ENCODE measurements at regions not wholly inside any gene's neighbourhood (a gene's known extent, or its start where the extent isn't known, plus 50 kb on each side); places are given as distances from the start of the nearest gene placed in this dataset.

DNA sequence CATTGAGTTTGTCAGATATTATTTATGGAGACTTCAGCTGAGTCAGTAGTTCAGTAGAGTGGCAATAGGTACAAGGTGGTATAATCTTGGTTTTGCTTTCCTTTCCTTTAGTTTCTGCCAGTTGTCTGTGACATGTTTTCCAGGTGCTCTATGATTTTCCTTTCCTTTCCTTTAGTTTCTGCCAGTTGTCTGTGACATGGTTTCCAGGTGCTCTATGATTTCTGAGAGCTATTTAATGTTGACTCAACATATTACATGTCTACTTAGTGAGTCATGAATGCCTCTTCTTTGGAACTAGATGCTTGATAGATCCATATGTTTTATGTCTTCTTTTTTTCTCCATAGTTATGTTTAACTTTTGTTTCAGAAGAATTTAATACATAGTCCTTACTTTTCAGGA is 186.4 kb upstream of the DEFB112 start:
- DNase-seq: no peak

DNA sequence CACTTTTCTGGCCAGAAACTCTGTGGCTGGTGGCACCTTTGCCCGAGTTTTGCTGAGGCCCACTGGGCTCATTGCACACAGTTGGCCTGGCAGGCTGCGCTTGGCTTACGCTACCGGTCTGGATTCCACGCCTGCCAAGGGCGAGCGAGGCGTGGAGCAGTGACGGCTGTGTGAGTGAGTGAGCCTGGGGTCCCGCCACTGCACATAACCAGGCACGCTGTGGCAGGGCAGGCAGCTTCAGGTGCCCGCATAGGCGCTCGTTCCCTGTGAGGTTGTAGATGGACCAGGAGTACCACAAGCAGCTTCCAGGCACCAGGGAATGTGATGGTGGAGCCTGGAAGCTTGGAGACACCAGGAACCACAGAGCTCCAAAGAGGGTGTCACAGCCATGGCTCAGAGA is 190.1 kb upstream of the DEFB112 start:
- DNase-seq: no peak

DNA sequence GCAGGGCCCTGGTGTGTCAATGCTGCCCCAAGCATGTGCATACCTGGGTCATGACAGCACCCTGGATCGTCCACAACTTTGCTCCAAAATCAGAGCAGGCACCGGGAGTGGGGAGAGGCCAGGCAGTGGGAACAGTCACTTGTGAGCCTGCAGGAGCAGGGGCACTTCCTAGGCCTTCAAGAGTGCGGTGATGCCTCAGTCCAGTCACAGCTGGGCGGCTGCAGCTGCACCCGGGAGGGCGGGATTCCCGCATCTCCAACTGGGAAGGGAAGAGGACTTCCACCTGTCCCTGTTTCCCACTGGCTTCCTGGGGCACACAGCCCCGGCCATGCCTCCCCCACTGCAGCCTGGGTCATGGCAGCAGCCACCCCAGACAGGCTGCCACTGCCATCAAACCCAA is 191.3 kb upstream of the DEFB112 start:
- no peak for DNase-seq

DNA sequence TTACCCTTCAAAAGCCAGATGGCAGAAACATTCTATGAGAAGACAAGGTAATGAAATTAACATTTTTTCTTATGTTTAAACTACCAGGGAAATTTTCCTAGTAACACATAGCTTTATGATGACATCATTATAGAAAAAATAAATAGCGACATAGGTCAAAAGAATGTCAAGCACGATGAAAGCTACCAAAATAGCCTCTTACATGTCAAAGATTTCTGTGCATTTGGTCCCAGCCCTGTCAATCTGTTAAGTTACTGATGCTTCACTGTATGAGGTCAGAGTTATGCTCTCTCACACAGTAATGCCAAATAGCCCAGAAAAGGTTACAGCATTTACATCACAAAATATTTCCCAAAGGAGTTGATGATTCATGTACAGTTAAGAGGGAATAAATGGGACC is 199.8 kb upstream of the DEFB112 start:
- no peak for DNase-seq

DNA sequence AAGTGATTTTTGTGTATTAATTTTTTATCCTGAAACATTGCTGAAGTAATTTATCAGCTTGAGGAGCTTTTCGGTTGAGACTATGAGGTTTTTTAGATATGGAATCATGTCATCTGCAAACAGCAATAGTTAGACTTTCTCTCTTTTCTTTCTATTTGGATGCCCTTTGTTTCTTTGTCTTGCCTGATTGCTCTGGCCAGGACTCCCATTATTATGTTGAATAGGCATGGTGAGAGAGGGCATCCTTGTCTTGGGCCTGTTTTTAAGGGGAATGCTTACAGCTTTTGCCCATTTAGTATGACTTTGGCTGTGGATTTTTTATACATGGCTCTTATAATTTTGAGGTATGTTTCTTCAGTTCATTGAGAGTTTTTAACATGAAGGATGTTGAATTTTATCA is 207.6 kb upstream of the DEFB112 start:
- no peak for DNase-seq

DNA sequence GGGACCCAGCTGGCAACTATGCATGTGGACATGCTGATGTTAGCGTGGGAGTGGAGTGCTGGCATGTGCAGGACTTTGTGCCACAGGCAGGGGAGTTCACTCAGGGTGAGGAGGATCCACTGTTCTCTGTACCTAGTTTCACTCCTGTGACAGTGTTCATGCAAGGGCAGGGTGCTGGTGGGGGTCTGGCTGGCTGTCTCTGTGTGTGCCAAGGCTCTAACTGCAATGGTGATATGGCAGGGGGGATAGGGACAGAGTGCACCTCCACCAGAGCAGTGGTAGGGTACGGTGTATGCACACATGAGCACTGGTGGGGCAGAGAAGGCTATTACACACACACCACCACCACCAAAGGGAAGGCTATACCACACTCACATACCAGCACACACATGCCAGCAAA is 210.2 kb upstream of the DEFB112 start:
- no peak for DNase-seq

DNA sequence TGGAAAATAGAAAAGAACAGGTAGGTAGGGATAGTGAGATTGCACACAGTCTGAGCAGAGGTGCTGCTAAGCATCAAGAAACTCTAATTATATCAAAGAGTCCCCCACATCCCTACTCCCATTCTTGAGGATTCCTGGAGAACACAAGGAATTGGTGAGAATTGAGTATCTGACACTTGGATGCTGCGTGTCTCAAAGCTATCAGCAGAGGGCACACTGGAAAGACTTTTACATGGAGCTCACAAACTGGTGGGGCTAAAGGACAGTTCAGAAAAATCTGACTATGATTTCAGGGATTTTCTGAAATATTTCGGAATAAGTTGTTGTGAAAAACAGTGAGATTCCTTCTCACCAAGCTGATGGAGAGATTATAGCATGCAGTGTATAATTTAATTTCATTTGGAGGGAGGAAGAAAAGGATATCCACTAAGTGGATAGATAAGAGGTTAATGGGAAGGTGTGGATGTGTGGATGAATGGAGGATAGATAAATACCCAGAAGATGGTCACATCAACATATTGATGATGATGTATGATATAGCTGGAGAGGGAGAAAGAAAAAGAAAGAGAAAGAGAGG is 215.4 kb upstream of the DEFB112 start:
- DNase-seq: no peak

DNA sequence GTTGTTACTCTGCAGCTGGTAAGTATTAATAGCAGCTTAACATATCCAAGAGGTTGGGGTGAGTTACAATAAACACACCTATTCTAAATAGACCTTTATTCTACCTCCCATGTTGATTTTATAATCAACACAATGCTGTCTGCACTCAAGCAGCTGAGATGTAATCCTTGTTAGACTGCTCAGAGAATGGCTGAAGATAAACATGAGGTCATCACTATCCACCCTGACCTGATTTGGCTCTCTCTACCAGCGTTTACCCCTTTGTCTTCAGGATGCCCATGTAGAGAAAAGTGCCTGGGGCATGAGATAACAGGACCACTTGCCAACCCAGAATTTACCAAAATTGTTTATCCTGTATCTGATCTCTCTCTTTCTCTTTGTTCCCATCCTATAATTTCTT is 220.7 kb upstream of the DEFB112 start:
- DNase-seq: no peak

DNA sequence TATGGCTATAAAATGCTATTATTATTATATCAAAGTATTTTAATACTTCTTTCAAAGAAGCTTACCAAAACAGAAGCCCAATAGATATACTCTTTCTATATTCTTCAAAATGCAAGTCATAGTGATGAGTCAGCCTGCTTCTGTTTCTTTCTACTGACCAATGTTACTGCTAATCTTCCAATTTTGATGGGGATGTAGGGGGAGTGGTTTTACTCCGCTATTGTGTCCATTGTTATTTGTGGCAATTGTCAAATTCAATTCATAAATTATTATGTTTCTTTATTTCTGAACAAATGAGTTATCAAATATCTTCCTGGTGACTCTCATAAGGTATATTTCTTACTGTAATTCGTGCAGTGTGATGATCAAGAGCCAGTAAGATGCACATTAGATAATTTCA is 221.5 kb upstream of the DEFB112 start:
- no peak for DNase-seq

DNA sequence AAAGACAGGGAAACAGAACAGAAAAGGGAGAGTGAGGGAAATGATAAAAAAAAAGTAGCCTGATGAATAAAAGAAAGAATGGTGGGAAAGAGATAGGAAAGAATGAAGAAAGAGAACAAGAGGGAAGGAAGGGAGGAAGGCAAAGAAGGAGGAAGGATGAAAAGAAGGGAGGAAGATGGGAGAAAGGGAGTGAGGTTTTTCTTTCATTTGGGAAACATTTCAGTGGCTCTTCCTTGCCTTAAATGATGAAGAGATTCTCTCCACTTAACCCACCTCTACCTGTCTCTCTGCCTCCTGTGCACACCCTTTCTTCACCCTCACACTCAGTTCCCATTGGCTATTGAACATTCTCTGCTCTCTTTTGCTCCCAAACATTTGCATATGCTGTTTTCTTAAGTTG is 222.1 kb upstream of the DEFB112 start:
- DNase-seq: no peak

DNA sequence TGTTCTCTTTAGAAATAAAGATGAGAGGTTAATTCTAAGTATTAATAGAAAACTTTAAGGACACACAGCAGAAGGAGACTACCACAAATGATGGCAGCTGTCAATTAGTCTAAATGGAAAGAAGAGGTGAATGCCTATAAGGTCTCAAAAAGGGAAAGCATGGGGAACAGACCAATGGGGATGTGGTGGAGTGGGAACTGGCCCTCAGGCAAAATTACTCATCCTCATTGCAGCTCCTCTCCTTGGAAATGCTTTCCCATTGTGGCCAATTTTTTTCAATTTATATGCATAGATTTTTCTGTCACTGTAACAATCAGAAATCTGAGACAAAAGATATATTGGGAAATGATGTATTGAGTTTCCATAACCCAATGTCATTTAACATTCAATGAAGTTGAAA is 222.9 kb upstream of the DEFB112 start:
- no peak for DNase-seq

DNA sequence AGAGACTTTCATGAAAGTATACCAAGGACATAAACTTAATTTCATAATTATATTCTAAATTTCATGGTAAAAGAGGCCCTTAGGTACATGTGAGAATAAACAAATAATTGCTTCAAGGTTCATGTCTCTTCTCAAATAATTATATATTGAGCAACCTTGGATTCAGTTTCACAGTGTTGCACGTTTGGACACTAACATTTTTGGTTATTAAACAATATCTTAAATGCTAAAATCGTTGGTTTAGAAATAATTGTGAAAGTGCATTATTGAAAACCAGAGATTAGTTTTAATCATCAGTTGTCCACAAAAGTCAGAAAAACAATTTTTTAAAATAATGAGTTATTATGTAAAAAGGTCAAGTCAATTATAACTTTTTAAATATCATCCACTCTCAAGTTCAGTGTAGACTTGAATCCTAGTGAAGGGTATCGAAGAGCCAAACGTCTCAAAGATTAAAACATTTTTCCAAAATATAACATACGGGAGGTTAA is 227.1 kb upstream of the DEFB112 start:
- no peak for DNase-seq

DNA sequence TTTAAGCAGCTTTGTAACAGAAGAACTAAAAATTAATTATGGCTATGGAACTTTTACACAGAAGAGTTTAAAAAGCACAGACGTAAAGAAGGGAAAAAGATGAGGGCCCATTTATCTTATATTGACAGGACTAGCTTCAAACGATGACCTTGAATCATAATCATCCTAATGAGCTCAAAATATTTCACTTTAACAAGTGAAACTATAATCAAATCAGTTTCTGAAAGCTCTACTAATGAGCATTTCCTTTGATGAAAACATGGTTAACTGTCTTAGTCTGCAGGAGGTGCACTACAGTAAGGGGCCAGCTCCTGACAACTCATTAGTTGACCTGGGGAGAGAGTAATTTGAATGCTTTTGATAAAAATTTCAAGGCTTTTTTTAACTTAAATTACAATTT is 228.0 kb upstream of the DEFB112 start:
- DNase-seq: no peak

DNA sequence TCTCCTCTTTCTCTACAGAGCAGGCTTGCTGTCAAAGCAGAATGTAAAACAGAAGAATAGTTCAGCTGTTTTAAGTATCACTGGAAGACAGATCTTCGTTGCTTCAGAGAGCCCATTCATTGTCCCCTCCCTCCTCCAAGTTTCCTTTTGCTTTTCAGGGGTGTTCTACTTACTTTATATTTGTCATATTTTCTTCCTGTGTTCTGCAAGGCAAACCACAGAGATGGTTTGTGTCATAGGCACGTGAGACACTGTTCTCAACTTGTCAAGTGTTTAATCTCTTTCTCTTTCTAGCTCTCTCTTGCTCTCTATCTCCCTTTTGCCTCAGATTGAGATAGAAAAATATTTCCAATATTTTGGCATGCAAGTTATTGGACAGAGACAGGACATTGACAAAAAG is 228.9 kb upstream of the DEFB112 start:
- DNase-seq: no peak

DNA sequence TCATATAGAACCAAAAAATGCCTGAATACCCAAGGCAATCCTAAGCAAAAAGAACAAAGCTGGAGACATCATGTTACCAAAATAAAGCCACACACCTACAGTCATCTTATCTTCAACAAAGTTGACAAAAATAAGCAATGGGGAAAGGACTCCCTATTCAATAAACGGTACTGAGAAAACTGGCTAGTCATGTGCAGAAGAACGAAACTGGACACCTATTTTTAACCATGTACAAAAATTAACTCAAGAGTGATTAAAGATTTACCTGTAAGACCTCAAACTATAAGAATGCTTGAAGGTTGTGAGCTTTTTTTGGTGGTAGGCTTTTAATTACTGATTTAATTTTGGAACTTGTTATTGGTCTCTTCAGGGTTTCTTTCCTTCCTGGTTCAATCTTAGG is 236.0 kb upstream of the DEFB112 start:
- DNase-seq: no peak

DNA sequence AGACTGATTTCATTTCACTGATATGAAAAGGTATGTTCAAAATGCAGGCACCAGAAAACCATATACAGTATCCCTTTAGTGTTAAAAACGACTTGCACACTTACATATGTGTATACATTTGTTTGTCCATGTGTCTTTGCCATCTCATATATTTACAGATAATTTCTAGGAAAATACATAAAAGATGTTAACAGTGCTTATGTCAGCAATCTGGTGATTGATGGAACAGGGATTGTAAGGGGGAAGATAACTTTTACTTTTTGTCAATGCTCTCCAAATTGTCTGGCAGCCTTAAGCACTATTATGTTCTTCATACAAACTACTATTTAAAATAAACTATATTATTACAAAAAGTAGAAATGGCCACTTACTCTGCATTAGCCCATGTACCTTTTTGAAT is 238.5 kb upstream of the DEFB112 start:
- no peak for DNase-seq

DNA sequence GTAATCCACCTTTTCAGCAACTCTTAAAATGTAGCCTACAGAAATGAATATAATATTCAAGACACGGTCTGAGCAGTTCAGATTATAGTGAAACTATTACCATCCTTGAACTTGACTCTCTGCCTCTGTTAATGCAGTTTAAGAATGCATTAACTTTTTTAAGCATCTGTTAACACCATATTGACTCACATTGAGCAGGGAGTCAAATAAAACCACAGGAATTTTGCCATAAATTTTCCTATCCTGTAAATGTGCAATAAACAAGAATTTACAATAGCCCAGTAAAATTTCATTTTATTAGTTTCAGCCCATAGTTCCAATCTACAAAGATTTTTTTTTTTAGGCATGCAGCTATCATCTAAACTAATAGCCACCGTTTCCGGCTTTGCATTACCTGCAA is 239.2 kb upstream of the DEFB112 start:
- DNase-seq: no peak

DNA sequence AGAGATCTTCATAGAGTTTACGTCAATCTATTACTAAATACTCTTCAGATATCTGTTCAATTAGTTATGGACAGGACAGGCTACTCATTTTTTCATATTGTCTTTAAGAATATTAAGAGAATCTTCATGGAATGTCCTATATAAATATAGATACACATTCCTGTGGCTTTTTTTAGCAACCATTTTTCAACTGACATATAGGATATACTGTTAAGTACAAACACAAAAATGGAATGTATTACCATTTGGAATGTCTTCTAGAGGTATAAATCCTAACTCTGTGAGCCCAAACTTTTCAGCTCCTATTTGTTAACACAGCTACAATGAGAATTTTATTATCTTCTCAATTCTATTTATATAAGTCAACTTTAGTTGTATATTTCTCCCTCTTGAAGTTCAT is 239.6 kb upstream of the DEFB112 start:
- DNase-seq: no peak

DNA sequence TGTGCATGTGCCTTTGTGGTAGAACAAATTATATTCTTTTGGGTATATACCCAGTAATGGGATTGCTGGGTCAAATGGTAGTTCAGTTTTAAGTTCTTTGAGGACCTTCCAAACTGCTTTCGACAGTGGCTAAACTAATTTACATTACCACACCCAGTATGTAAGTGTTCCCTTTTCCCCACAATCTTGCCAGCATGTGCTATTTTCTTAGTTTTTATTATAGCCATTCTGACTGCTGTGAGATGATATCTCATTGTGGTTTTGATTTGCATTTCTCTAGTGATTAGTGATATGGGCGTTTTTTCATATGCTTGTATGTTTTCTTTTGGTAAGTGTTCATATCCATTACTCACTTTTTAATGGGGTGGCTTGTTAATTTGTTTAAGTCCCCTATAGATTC is 251.6 kb upstream of the DEFB112 start:
- DNase-seq: no peak

DNA sequence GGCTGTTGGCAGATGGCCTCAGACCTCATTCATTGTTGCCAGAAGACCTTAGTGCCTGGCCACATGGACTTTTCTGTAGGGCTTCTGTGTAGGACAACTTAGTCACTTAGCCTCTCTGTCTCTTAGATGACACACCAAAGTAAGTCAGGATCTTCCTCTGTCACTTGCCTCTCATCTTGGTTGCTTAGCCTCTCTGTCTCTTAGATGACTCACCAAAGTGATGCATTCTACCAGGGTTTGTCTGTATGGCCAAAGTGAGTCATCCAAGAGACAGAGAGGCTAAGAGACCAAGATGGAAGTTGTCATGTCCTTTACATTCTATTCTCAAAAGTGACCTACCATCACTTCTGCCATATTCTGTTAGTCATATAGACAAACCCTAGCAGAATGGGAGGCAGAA is 255.9 kb upstream of the DEFB112 start:
- DNase-seq: no peak

DNA sequence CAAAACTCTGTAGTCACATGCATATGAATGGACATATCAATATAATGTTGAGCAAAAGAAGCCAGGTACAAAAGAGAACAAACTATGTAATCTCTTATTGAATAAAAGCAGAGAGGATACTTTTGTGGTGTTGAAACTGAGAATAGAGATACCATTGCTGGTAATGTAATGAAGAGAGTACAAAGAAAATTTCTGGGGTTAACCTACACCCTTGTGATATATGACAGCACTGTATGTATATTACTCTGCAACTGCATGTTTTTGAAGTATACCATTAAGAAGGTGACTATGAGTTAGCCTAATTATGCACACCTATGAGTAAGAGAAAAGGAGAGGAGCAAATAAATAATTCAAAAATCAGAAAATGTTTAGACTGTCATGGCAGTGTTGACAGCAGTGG is 268.8 kb upstream of the DEFB112 start:
- DNase-seq: no peak

DNA sequence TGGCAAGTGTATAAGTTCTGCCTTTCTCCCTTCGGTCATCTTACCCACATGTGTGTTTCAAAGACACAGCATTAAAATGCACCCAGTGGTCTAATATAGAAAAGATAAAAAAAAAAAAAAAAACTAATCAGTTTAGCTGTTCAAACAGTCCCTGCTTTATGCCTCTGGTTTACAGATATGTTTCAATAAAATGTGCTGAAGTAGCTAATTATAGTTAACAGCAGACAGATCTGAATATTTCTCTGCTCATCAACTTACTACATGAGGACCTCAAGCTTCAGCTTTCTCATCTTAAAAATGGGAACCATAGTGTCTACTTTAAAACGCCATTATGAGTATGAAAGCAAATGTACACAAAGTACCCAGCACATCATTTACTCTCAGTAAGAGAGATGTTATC is 280.6 kb upstream of the DEFB112 start:
- DNase-seq: no peak

DNA sequence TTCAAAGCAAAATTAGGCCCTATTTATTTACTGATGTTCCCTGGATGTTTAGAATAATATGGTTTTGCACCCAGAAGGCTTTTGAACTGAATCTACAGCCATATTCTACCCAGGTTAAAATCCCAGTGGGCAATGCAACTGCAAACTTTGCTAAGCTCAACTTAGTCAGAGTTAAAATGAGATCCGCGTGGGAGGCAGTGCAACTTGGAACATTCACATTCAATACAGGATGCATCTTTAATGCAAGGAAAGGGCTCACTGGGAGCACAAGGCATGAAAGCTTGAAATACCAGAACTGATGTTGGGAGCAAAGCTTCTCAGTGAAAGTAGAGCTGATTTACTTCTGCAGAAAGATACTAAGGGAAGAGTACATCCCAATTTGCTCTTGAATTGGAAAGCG is 281.2 kb upstream of the DEFB112 start:
- no peak for DNase-seq

DNA sequence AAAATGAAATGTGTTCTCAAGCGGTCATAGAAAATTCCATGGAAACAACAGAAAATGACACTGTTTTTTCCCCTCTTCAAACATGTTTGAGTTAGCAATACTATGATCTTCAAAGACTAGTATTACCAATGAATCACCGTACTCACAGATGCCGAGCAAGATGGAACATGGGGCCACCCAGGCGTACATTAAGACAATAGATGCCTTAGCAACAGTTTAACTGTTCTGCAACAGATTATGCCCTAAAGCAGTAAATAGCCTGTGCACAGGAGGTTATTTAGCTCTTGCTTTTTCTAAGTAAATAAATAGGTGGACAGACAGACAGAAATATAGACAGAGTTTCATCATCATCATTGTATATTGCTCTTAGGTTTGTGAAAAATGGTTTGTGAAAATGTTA is 284.0 kb upstream of the DEFB112 start:
- DNase-seq: no peak

DNA sequence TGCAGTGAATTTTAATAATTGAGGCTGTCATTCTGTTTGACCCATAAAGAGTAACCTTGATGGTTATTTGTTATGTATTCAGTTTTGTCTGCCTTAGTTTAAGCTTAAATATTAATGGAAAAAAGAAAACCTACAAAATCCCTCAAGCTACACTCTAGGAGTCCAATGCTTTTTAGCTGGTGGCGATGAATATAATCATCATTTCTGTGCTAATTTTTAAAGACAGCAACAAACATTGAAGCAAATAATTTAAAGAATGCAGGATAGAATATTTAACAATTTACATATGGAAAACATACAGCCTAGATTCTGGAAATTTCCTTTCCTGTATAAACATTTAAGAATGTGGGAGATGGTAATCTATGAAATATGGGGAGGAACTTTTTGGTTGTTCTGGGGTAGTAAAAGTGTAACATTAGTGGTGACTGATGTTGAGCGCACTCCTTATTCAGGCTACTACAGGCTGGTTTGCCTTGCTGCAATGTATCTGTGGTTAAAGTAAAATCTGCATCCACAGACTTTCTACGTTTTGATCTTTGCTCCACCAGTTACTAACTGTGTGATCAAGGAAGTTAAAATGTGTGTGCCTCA is 287.9 kb upstream of the DEFB112 start:
- no peak for DNase-seq

DNA sequence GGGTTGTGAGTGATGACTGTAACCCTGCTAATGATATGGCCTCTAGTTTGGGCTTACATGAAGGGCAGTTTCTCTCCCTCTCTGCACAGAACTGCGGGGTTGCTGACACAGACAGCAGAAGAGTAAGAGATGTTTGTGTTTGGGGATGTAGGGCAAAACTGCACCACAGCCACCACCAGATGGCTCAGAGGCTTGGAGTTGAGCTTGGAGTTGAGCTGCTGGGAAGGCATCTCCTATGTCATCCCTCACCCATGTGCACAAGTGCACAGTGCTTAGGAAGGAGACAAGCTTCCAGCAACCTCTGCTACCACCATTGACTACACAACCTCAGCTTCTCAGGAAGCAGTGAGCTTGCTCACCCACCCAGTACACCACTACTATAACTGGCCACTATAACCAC is 303.9 kb upstream of the DEFB112 start:
- DNase-seq: no peak

Measured in NCI-H146 (cell line).